Stomach (tissue), 4 donors: ENCODE measurements at regions not wholly inside any gene's neighbourhood (a gene's known extent, or its start where the extent isn't known, plus 50 kb on each side); places are given as distances from the start of the nearest gene placed in this dataset.

Experiments
- POLR2AphosphoS5 ChIP-seq, 3 donors: sonication (generic); formaldehyde crosslinking; IDR thresholded peaks; one replicate each; pipeline ENCODE4 v1.6.1; 2016; ENCODE audit warnings: antibody characterized with exemption in 3 of 3
- TF ChIP-seq, protein P1 (sequence below), 7 experiments: fragments of 450-650 bp in 4 of 7; fragments of 200-600 bp in 3 of 7; sonication (generic) in 3 of 7; IDR thresholded peaks; one replicate each; pipeline ENCODE4 v1.5.1; 2016 to 2019; ENCODE audit warnings: antibody characterized with exemption in 7 of 7, control low read depth in 2 of 7, mild to moderate bottlenecking in 1 of 7

DNA sequence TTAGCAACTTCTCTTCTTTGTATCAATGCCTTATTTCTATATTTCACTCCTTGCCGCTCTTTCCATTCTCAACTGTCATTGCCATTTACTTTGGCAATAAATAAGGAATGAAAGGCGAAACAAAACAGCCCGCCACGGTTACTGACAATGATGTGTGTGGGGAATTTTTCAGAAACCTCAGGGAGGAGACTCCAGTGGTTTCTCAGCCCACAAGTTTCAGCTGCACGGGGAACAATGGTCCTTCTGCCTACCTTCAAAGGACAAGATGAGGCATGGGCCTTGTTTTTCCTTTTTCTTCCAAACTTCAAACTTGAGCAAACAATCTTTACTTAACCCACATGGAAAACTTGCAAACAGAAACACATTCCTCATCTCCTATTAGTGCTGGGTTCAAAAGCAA lies 409.4 kb downstream of the METTL15 start:
- no peak for TF ChIP-seq POLR2AphosphoS5 (IDR thresholded peaks at IDR 0.05)
- TF ChIP-seq, protein P1, sequence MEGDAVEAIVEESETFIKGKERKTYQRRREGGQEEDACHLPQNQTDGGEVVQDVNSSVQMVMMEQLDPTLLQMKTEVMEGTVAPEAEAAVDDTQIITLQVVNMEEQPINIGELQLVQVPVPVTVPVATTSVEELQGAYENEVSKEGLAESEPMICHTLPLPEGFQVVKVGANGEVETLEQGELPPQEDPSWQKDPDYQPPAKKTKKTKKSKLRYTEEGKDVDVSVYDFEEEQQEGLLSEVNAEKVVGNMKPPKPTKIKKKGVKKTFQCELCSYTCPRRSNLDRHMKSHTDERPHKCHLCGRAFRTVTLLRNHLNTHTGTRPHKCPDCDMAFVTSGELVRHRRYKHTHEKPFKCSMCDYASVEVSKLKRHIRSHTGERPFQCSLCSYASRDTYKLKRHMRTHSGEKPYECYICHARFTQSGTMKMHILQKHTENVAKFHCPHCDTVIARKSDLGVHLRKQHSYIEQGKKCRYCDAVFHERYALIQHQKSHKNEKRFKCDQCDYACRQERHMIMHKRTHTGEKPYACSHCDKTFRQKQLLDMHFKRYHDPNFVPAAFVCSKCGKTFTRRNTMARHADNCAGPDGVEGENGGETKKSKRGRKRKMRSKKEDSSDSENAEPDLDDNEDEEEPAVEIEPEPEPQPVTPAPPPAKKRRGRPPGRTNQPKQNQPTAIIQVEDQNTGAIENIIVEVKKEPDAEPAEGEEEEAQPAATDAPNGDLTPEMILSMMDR (IDR thresholded peaks at IDR 0.05): no peak
